NOMO-1 treated with DMSO at 0.1 percent for 48 hours (cell line): ENCODE measurements at regions not wholly inside any gene's neighbourhood (a gene's known extent, or its start where the extent isn't known, plus 50 kb on each side); places are given as distances from the start of the nearest gene placed in this dataset.
A peak's percentile ranks its signal among the peaks of the same experiment; 100 is the strongest.
"Not testable (repeated sequence)": the region's sequence is repeated elsewhere in the genome, so short reads cannot be mapped to it uniquely, and the experiment has no call there.

Source experiments
- DNase-seq: peaks from one replicate; lab custom pipeline; 2025; ENCODE audit not compliant: unreplicated experiment; lab: John Stamatoyannopoulos, UW

DNA sequence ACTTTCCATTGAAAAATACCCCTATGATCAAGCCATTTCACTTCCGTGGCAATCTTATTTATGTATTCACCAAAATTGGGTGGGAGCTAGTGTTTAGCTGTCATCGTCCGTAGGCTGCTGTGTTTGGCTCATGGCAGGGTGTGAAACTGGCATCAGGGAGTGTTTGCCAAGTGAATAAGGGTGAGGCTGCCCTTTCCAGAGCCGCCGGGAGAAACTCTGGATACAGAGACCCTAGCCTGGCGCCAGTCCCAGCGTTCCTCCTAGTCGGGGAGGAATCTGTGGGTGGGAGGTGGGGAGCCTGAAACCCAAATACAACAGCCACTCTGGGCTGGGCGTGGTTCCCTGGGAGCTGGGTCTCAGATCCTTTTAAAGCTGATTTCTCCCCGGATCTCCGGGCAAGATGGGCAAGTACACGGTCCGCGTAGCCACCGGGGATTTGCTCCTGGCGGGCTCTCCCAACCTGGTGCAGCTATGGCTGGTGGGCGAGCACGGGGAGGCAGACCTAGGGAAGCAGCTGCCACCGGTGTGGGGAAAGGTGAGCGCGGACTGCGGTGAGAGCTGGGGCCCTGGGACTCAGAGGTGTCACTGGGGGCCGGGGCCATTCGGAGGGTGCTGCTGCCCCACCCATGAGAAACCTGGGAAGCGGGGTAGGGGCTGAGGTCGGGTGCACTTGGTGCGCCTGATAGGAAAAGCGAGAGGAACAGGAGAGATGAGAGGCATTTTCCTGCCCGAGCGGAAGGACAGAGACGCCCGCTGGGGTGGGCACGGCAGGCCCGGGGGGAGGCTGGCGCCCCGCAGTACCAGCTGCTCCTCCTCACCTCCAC is 62.1 kb upstream of the TEKT1 start:
- DNase-seq, result no peak

DNA sequence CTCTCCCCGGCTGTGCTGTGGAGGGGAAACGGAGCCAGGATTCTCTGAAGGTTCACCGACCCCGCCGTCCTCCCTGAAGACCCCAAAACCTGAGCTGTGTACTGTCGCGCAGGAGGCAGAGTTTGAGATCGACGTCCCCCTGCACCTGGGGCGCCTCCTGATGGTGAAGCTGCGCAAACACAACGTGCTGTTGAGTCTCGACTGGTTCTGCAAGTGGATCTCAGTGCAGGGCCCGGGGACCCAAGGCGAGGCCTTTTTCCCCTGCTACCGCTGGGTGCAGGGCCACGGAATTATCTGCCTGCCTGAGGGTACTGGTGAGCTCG is 62.6 kb upstream of the TEKT1 start:
- no peak for DNase-seq

DNA sequence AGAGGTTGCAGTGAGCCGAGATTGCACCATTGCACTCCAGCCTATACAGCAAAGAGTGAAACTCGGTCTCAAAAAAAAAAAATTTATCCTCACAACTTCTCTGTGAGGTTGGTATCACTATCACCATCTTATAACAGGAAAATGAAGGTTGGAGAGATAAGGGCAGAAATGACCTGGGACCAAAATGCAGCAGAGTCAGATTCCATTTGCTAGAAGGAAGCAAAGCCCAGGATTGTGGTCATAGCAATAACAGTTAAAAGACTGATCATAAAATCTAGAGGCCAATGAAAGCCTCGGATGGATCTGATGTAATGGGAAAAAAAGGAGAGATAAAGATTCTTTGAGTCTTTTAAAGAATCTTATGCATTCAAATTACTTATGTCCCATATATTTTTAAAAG is 69.6 kb upstream of the TEKT1 start:
- no peak for DNase-seq

DNA sequence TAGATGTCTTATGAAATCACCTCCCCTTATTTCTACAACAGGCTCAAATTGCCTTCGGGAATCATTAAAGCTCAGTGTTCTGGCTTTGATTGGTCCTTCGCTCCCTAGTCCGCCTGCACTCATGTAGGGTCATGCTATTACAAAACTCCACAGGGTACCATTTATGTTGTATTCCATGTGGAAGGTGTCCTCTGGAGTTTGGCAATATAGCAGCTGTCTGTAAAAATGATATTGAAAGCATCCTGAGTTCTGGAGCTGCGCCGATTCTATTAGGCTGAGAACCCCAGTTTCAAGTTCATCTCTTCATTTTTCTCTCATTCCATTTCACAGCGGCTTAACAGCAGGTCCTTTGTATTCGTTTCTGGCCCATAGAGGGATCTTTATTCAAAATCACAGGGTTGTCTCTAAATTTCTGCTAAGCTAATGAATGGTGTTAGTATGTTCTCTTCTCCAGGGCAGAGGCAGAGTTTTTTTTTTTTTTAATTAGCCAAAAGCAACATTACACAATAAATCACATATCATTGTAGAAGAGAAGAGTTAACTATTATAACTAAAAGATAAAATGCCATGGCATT is 71.9 kb upstream of the TEKT1 start:
- no peak for DNase-seq

DNA sequence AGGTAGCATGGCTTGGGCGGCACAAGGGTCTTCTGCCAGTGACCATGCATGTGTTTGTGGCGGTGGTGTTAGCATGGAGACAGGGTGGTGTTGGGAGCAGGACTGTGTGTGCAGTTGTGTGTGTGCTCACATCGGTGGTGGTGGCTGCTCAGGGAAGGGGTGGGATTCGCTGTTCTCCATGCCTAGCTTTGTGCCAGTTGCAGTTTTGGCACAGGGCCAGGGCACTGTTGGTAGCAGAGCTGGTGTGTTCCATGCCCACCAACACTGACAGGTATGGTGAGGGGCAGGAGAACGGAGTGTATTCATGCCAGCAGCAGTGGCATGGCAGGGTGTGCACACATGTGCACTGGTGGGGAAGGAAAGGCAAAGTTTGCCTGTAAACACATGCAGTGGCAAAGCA is 77.3 kb upstream of the TEKT1 start:
- DNase-seq, result no peak

DNA sequence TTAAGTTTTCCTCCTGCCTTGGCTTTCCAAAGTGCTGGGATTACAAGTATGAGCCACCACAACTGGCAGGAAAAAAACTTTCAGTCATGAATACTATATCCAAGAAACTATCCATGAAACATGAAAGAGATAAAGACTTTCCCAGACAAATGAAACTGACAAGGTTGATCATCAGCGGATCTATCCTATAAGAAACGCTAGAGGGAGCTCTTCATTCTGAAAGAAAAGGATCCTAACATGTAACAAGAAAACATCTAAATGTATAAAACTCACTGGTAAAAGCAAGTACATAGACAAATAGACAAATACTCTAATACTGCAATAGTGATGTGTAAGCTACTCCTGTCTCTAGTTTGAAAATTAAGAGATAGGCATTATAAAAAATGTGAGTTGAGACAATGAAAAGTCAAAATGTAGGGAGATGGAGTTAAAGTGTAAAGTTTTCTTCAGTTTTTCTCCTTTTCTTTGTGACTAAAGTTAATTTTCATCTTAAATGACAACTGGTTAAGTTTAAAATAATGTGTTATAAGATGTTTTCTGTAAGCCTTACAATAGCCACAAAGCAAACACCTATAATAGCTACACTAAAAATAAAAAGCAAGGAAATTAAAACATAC is 79.6 kb upstream of the TEKT1 start:
- DNase-seq, result peak; percentile 72

DNA sequence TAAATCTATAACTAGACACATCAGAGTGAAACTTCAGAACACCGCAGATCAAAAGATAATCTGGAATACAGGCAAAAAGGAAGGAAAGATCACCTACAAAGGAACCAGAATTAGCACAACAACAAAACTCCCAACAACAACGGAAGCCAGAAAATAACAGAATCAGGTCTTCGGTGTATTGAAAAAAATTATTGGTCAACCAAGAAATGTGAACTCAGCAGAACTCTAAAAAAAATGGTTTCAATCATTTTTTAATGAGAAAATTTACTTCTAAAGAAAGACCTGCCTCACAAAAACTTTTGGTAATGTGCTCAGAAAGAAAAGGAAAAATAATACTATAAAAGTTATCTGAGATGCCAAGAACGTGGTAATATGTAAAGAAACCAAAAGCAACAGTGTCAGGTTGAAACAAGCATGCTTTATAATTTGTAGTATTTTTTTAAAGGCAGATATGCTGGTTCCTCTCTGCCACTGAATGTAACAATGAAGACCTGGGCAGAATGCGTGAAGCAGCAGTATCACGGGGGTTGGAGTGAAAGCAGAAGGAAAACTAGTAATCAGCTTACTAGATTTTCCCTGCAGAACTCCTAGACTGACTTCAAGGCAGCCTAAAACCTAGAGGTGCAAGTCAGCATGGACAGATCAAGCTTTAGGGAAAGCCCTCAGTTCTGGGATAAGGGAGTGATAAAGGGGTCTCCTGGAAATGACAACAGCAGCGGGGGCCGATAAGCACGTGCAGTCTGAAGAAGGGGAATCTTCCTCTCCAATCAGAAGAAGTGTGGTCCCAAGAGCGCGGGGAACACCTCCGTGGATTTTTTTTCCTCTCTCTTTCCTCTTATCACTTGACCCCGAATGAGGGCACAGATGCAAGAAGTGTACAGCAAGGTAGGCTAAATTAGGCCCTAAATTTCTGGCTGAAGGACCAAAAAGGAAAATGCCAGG is 80.9 kb upstream of the TEKT1 start:
- DNase-seq, result peak; percentile 44

DNA sequence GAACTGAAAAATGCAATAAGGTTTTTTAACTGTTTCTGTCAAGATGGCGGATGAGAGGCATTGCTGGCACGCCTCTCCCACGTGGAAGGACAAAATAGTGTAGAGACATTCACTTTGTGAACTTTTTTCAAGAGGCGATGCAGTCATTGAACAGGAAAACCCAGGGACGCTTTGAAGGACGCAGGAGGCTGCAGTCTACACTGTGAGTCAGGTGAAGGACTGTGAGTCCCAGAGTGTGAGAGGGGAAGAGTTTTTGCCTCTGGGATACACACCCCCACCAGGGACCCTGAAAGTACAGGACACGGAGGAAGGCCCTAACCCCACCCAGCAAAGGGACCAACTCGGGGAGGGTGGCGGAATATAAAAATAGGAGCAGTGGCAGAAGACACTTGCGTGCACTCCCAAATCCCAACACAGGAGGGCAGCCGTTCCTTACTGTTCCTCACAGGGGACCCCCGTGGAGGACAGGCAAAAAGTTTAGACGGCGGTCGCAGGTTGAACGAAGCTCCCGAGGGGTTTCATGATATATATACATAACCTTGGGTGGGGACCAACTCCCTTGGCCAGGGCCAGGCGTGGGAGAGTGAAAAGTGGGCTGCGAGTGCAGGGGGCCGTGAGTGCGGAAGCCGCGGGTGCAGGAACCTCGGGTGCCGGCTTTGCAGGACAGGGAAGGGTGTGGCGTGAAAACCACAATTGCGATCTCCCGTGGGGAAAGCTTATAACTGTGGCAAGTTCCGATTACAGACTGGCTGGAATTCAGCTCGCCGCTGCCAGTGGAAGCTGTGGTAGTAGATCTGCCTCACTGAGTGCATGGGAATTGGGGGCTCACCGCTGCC is 82.0 kb upstream of the ALOX12 start:
- DNase-seq, result peak; percentile 36

DNA sequence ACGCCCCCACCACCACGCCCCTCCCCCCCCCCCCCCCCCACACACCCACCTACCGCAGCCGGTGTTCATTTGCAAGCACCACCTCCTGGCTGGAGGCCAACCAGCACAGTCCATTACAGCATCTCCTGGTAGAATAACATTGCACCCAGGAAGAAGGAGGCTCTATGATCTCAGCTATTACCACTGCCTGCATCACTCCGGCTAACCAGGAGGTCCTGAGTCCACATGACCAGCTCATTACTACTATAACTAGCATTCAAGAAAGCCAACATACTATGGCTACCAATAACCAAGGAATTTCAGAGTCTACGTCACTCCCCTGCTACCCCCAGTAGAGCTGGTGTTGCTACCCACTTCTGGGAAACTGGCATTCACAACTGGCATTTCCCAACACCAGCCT is 81.1 kb upstream of the ALOX12 start:
- DNase-seq, result no peak

DNA sequence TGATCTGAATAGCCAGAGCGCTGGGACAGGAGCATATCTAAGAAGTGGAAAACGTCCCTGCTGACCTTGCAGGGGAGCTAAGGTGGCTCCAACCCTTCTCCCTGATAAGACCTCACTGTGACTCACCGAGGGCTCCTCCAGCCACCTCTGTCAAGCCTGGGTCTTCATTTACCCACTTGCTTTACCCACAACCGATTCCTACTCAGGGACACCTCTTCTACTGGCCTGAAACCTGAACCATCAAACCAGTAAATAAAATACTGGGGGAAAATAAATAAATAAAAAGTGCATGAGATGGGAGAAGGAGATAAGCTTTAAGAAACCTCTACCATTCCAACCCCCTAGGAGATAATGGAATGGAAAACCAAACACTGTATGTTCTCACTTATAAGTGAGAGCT is 80.2 kb upstream of the ALOX12 start:
- DNase-seq, result no peak

DNA sequence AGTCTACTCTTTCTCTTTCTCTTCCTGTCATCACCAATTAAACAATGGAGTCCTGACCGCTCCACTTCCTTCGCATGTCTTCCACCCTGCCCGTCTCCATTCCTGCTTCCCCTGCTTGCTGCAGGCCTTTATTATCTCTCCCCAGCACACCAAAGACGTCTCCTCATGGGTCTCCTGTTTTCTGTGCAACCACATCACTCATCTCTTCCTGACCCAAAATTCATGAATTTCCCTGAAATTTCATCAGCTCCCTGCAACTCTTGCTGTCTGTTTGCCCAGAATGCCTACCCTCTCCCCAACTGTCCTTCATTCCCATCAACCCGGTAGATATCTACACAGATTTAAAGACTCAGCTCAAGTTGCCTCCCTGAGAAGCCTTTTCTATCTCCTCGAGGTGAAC is 76.7 kb upstream of the ALOX12 start:
- no peak for DNase-seq

DNA sequence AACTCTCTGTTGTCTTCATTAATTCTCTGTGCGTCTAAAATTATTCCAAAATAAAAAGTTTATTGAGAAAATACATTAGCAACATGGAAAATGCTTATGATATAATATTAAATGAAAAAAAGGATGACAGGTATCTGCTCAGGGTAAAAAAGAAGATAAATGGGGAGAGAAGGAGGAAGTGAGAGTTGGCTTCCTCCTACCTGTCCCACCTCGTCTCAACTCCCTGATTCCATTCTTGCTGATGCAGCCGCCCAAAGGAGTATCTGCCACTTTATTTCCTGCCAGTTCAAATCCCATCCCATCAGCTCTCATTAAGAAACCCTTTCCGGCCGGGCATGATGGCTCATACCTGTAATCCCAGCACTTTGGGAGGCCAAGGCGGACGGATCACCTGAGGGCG is 72.5 kb upstream of the ALOX12 start:
- no peak for DNase-seq

DNA sequence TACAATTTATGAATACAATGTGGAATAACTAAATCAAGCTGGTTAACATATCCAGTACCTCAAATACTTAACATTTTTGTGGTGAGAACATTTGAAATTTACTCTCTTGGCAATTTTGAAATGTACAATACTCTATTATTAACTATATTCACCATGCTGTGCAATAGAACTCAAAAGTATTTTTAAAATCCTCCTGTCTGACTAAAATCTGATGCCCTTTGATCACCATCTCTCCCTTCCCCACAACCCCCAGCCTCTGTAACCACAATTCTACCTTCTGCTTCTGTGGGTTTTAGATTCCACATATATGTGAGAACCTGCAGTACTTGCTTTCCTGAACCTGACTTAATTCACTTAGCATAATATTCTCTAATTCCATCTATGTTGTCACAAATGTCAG is 71.6 kb upstream of the ALOX12 start:
- no peak for DNase-seq

DNA sequence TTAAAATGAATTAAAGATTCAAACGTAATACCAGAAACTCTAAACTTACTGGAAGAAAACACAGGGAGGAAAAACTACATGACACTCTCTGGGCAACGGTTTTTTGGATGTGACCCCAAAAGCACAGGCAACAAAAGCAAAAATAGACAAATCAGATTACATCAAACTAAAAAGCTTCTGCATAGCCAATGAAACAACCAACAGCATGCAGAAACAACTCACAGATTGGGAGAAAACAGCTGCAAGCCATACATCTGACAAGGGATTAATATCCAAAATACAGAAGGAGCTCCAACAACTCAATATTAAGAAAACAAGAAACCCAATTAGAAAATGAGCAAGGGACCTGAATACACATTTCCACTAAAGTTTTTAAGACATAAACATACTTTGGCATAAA is 69.2 kb upstream of the ALOX12 start:
- no peak for DNase-seq

DNA sequence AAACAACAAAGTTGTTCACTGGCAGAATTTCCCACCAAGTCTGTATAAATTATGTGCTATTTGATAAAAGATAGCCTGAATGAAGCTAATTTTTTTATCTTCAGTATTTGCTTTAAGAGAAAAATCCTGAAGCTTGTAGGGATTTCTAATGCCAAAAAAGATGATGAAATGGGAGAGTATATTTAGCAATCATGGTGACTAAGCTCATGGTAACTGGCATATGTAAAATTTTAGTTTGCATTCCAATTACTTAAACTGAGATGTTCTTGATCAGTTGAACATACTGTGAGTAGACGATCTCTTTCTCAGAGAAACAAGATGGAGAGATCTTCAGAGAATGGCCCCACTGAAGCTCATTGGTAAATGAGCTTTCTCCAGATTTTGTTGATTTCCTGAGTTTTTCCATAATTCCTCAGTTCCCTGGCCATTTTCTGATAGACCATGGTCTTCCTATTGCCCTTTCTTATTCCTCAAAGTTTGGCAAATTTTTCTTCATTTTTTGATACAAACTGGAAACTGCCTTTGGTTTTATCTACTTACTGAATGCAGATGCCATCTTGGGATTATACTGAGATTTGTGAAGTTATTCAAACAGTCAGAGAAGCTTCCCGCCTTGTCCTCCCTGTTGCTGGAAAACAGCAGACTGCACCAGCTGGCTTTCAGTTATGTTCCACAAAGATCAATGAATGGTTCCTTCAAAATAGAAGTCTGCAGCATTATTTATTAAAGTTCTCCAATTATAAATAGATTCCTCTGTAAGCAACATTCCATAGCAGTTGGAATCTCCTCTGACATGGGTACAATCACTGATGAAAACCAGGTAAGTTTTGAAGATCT is 68.3 kb upstream of the ALOX12 start:
- DNase-seq, result peak; percentile 60

DNA sequence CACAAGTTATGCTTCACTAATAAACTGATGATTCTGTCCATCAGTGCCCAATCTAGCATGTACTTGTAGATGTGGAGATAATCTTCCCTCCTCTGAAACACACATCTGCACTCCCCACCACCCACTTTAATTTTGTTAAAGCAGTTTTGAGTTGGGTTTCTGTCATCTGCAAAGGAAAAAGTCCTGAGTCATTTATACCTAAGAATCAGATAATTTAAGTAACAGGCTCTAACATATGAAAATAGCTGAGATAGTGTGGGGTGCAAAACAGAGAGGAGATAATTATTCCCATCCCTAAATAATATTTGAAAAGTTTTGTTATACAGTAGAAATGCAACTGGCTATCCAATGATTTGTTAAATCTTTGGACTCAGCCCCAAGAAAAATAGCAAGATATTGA is 67.7 kb upstream of the ALOX12 start:
- DNase-seq, result no peak

DNA sequence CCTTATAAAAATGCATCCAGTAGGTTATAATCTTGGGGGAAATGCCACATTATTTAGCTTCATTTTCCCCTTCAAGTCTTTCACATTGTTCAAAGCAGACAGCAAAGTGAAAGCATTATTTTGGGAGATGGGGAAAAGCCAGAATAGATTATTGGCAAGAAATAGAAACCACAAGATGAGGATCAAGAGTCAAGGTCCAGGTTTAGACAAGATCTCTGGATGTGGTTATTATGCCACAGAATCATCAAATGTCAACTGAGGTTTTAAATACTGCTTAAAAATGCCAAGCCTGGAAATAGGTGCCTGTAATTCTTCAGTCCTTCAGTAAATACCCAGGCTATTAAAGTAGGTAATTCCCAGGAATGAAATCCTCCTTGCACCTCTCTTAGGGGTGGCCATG is 65.1 kb upstream of the ALOX12 start:
- no peak for DNase-seq

DNA sequence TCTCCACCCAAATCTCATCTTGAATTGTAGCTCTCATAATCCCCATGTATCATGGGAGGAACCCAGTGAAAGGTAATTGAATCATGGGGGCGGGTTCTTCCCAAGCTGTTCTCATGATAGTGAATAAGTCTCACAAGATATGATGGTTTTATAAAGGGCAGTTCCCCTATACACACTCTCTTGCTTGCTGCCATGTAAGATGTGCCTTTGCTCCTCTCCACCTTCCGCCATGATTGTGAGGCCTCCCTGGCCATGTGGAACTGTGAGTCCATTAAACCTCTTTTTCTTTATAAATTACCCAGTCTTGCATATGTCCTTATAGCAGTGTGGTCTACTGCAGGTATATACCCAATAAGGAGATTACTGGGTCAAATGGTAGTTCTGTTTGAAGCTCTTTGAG is 61.3 kb upstream of the ALOX12 start:
- not testable (repeated sequence) for DNase-seq

DNA sequence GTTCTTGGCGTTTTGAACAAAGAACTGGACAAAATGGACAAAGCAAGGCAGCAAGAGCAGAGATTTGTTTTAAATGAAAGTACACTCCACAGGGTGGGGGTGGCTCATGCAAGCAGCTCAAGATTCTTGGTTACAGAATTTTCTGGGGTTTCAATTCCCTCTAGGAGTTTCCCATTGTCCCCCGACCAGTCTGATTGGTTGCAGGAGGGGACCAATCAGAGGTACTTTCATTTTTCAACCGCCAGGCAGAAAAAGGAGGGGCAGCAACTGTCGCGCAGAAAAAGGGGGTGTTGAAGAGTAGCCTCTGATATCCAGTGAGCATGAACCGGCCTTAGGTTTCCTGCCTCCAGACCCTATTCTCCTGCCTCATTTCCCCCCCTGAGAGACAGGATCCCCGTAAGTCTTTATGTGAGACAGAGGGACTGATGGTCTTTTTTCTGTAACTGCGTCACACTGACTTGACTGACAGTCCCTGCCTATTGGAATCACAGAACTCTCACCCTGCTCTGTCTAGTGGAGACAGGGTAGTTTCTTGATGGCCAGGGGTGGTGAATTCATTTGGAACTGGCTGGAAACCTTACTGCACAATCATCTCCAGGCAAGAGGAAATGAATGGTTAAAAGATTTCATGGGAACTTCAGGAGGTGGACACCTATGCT is 59.4 kb upstream of the ALOX12 start:
- peak; percentile 91 for DNase-seq
